H1 (cell line): ENCODE measurements at regions not wholly inside any gene's neighbourhood (a gene's known extent, or its start where the extent isn't known, plus 50 kb on each side); places are given as distances from the start of the nearest gene placed in this dataset.

Experiments used
- CTCF ChIA-PET: fragments of 300-600 bp; sonication (Branson Sonifier 250); formaldehyde crosslinking; loops from one replicate; lab custom pipeline; 2021; ENCODE audit not compliant: partially characterized antibody; lab: Charles Lee
- POLR2A ChIA-PET: fragments of 300-600 bp; sonication (Branson Sonifier 250); formaldehyde crosslinking; loops from one replicate; lab custom pipeline; 2021; ENCODE audit warnings: inconsistent platforms; ENCODE audit not compliant: partially characterized antibody; lab: Charles Lee
- DNase-seq, 2 experiments: peaks; one replicate each; pipeline versions ENCODE4 v3.0.0 to v3.0.0-alpha.2; 2010 to 2022; ENCODE audit warnings: low spot score in 2 of 2, low read depth in 1 of 2, mixed read lengths in 1 of 2
- FAIRE-seq: peaks from 2 replicates; lab custom pipeline; 2011; peaks lifted over from hg19 to GRCh38; lab: Jason Lieb, UNC
- H2AFZ ChIP-seq: 2 replicates; pipeline ENCODE4 v1.8.1; 2012; ENCODE audit warnings: low read length, inconsistent platforms
- H2AK5ac ChIP-seq: 2 replicates; pipeline ENCODE4 v1.6.1; 2013; ENCODE audit warnings: low read depth, low read length
- H2BK120ac ChIP-seq: replicated peaks from 2 replicates; pipeline ENCODE3; 2013; ENCODE audit warnings: low read depth, low read length, inconsistent platforms
- H2BK12ac ChIP-seq: 2 replicates; pipeline ENCODE4 v1.6.1; 2013; ENCODE audit warnings: low read depth, low read length
- H2BK15ac ChIP-seq: 2 replicates; pipeline ENCODE4 v1.6.1; 2013; ENCODE audit warnings: low read length
- H2BK20ac ChIP-seq: 2 replicates; pipeline ENCODE4 v1.6.1; 2013; ENCODE audit warnings: low read length
- H2BK5ac ChIP-seq: 2 replicates; pipeline ENCODE4 v1.6.1; 2013; ENCODE audit warnings: low read depth, low read length
- H3K14ac ChIP-seq: 2 replicates; pipeline ENCODE4 v1.6.1; 2013; ENCODE audit warnings: inconsistent platforms; ENCODE audit not compliant: insufficient read length
- H3K18ac ChIP-seq: 2 replicates; pipeline ENCODE4 v1.6.1; 2013; ENCODE audit warnings: low read length; ENCODE audit errors: extremely low read depth
- H3K23ac ChIP-seq: 2 replicates; pipeline ENCODE4 v1.6.1; 2013; ENCODE audit warnings: inconsistent platforms; ENCODE audit not compliant: insufficient read length
- H3K23me2 ChIP-seq: 2 replicates; pipeline ENCODE4 v1.6.1; 2013; ENCODE audit warnings: low read depth, low read length
- H3K27ac ChIP-seq: 2 replicates; pipeline ENCODE4 v1.6.1; 2011; ENCODE audit warnings: low read depth, low read length, inconsistent platforms
- H3K27me3 ChIP-seq, 4 experiments: replicated peaks in 1 of 4; 1 replicate in 1 of 4; 2 replicates in 3 of 4; pipeline versions ENCODE4 v1.6.1 to v1.8.1; 2011 to 2013; ENCODE audit warnings: low read length in 3 of 4, mild to moderate bottlenecking in 3 of 4, inconsistent platforms in 2 of 4, mixed read lengths in 2 of 4, moderate library complexity in 1 of 4; ENCODE audit not compliant: control insufficient read depth in 3 of 4, insufficient read depth in 3 of 4; ENCODE audit errors: extremely low read depth in 1 of 4
- H3K36me3 ChIP-seq, 4 experiments: 2 replicates each; pipeline versions ENCODE4 v1.6.1 to v1.8.1; 2011 to 2013; ENCODE audit warnings: mild to moderate bottlenecking in 4 of 4, low read length in 3 of 4, moderate library complexity in 2 of 4, control low read depth in 1 of 4, inconsistent platforms in 1 of 4; ENCODE audit not compliant: insufficient read depth in 4 of 4, control insufficient read depth in 2 of 4
- H3K4ac ChIP-seq: replicated peaks from 2 replicates; pipeline ENCODE3; 2013; ENCODE audit warnings: low read length, low read depth, mixed read lengths, inconsistent platforms; ENCODE audit not compliant: insufficient read length
- H3K4me1 ChIP-seq, 4 experiments: replicated peaks in 1 of 4; 1 replicate in 1 of 4; 2 replicates in 3 of 4; pipeline versions ENCODE4 v1.6.1 to v1.8.1; 2011 to 2013; ENCODE audit warnings: low read length in 3 of 4, inconsistent platforms in 2 of 4, mixed read lengths in 1 of 4; ENCODE audit not compliant: insufficient read depth in 4 of 4, control insufficient read depth in 3 of 4
- H3K4me2 ChIP-seq, 2 experiments: 2 replicates each; pipeline versions ENCODE4 v1.6.1 to v1.8.1; 2011 to 2013; ENCODE audit warnings: low read depth in 2 of 2, low read length in 2 of 2, control low read depth in 1 of 2, inconsistent platforms in 1 of 2, mild to moderate bottlenecking in 1 of 2; ENCODE audit not compliant: insufficient read depth in 1 of 2
- H3K4me3 ChIP-seq, 4 experiments: fragments of 200-600, 300-600 bp in 1 of 4; sonication (generic), shearing (Covaris generic), sonication (Bioruptor Twin) in 1 of 4; 2 replicates each; pipeline versions ENCODE4 v1.5.1 to v1.8.1; 2011 to 2016; ENCODE audit warnings: low read length in 4 of 4, low read depth in 3 of 4, control low read depth in 2 of 4, inconsistent platforms in 2 of 4, mild to moderate bottlenecking in 2 of 4, mixed read lengths in 1 of 4, moderate library complexity in 1 of 4; ENCODE audit not compliant: insufficient read depth in 2 of 4; ENCODE audit errors: extremely low read depth in 1 of 4
- H3K56ac ChIP-seq: replicated peaks from 2 replicates; pipeline ENCODE3; 2013; ENCODE audit warnings: low read depth, mild to moderate bottlenecking, mixed read lengths, low read length, inconsistent platforms; ENCODE audit not compliant: insufficient read length
- H3K79me1 ChIP-seq: 2 replicates; pipeline ENCODE4 v1.6.1; 2013; ENCODE audit warnings: low read depth, low read length, control low read depth
- H3K79me2 ChIP-seq, 2 experiments: 2 replicates each; pipeline versions ENCODE4 v1.6.1 to v1.8.1; 2012 to 2013; ENCODE audit warnings: low read length in 2 of 2, mild to moderate bottlenecking in 2 of 2, inconsistent platforms in 1 of 2; ENCODE audit not compliant: insufficient read depth in 2 of 2, control insufficient read depth in 1 of 2
- H3K9ac ChIP-seq, 4 experiments: replicated peaks in 1 of 4; 1 replicate in 1 of 4; 2 replicates in 3 of 4; pipeline versions ENCODE4 v1.6.1 to v1.8.1; 2011 to 2013; ENCODE audit warnings: low read depth in 3 of 4, low read length in 3 of 4, control low read depth in 2 of 4, mild to moderate bottlenecking in 2 of 4, moderate library complexity in 2 of 4, inconsistent platforms in 1 of 4; ENCODE audit errors: extremely low read depth in 1 of 4
- H3K9me3 ChIP-seq, 2 experiments: 2 replicates each; pipeline versions ENCODE4 v1.6.1 to v1.8.1; 2012 to 2013; ENCODE audit warnings: mild to moderate bottlenecking in 2 of 2, moderate library complexity in 2 of 2, control low read depth in 1 of 2, inconsistent platforms in 1 of 2, low read depth in 1 of 2, low read length in 1 of 2, mixed read lengths in 1 of 2; ENCODE audit not compliant: insufficient read depth in 2 of 2
- H4K20me1 ChIP-seq, 2 experiments: replicated peaks in 1 of 2; 2 replicates each; pipeline versions ENCODE3 to v1.8.1; 2011 to 2013; ENCODE audit warnings: inconsistent platforms in 2 of 2, low read length in 2 of 2, mild to moderate bottlenecking in 1 of 2; ENCODE audit not compliant: insufficient read depth in 2 of 2, control insufficient read depth in 1 of 2
- H4K5ac ChIP-seq: 2 replicates; pipeline ENCODE4 v1.6.1; 2013; ENCODE audit warnings: low read length, low read depth, mixed read lengths, inconsistent platforms; ENCODE audit not compliant: insufficient read length
- H4K8ac ChIP-seq: 2 replicates; pipeline ENCODE4 v1.8.0; 2013; ENCODE audit warnings: mild to moderate bottlenecking, moderate library complexity, low read length, inconsistent platforms; ENCODE audit not compliant: insufficient read depth; ENCODE audit errors: extremely low read depth
- H4K91ac ChIP-seq: replicated peaks from 2 replicates; pipeline ENCODE3; 2013; ENCODE audit warnings: low read length, mixed read lengths, inconsistent platforms; ENCODE audit not compliant: insufficient read length
- CBX8 ChIP-seq: fragments of 300-800, 300-1000 bp; sonication (generic); IDR thresholded peaks from 2 replicates; pipeline ENCODE4 v1.7.1; 2016; ENCODE audit warnings: low read depth, low read length, borderline replicate concordance
- CEBPB ChIP-seq: IDR thresholded peaks from 2 replicates; pipeline ENCODE4 v1.6.1; 2012; ENCODE audit warnings: low read depth, low read length
- CHD1 ChIP-seq: IDR thresholded peaks from 2 replicates; pipeline ENCODE4 v1.6.1; 2012; ENCODE audit warnings: low read depth, low read length, improper control_type of control experiment
- GABPA ChIP-seq: IDR thresholded peaks from 2 replicates; pipeline ENCODE4 v1.6.1; 2011; ENCODE audit warnings: mild to moderate bottlenecking, low read length, moderate library complexity, borderline replicate concordance; ENCODE audit not compliant: insufficient read depth
- JUN ChIP-seq: IDR thresholded peaks from 2 replicates; pipeline ENCODE4 v1.6.1; 2011; ENCODE audit warnings: low read depth, mild to moderate bottlenecking, improper control_type of control experiment, low read length
- JUND ChIP-seq: IDR thresholded peaks from 2 replicates; pipeline ENCODE4 v1.6.1; 2011; ENCODE audit warnings: mild to moderate bottlenecking, improper control_type of control experiment, low read length
- KDM1A ChIP-seq: fragments of 200-600, 300-600 bp; sonication (generic); IDR thresholded peaks from 2 replicates; pipeline ENCODE4 v1.7.1; 2016; ENCODE audit warnings: mild to moderate bottlenecking, low read length, borderline replicate concordance
- KDM4A ChIP-seq: IDR thresholded peaks from one replicate; pipeline ENCODE4 v1.7.1; 2012; ENCODE audit warnings: low read depth, mild to moderate bottlenecking, moderate library complexity, low read length, inconsistent platforms; ENCODE audit not compliant: severe bottlenecking
- NANOG ChIP-seq: IDR thresholded peaks from 2 replicates; pipeline ENCODE4 v1.6.1; 2011; ENCODE audit warnings: low read length, low read depth, mild to moderate bottlenecking, inconsistent platforms; ENCODE audit not compliant: insufficient read depth, poor library complexity, severe bottlenecking
- SIN3A ChIP-seq, 2 experiments: IDR thresholded peaks in 1 of 2; conservative IDR thresholded peaks in 1 of 2; 2 replicates each; pipeline ENCODE4 v1.6.1; 2011 to 2012; ENCODE audit warnings: low read length in 2 of 2, improper control_type of control experiment in 1 of 2, low read depth in 1 of 2, mild to moderate bottlenecking in 1 of 2
- SP1 ChIP-seq: IDR thresholded peaks from 2 replicates; pipeline ENCODE4 v1.6.1; 2011; ENCODE audit warnings: low read depth, low read length
- TAF1 ChIP-seq: IDR thresholded peaks from 2 replicates; pipeline ENCODE4 v1.6.1; 2011; ENCODE audit warnings: mild to moderate bottlenecking, low read depth, low read length
- TAF7 ChIP-seq: optimal IDR thresholded peaks from 2 replicates; pipeline ENCODE3; 2011; ENCODE audit warnings: low read depth, mild to moderate bottlenecking, inconsistent platforms, low read length, moderate library complexity, borderline replicate concordance
- WGBS, 2 experiments: shearing (Covaris generic) in 1 of 2; methylation state at CpG; one replicate each; pipeline versions ENCODE4 v1.1.6 to v1.1.7; 2013 to 2015; ENCODE audit warnings: low lambda C conversion rate in 2 of 2, mixed read lengths in 2 of 2, inconsistent platforms in 1 of 2, low coverage in 1 of 2, missing lambda C conversion rate in 1 of 2; ENCODE audit not compliant: insufficient replicate concordance in 2 of 2, insufficient coverage in 1 of 2, insufficient read length in 1 of 2; ENCODE audit errors: extremely low coverage in 1 of 2, missing lambda C conversion rate in 1 of 2; 5-methylcytosine and 5-hydroxymethylcytosine counted together

GRCh38 chr3:166405896-166406295, 568.7 kb upstream of the BCHE start:
- H3K27ac ChIP-seq, result no peak overlapping the region
- H4K5ac ChIP-seq, result no peak overlapping the region
- no peaks in the 10 kb centered on the region for H3K79me2 ChIP-seq
- POLR2A ChIA-PET, result no interaction called here
- H3K23ac ChIP-seq, result no peak overlapping the region
- H2BK20ac ChIP-seq, result no peak overlapping the region
- H3K56ac ChIP-seq, result no peak overlapping the region
- H3K18ac ChIP-seq, result no peak overlapping the region
- no peaks in the 10 kb centered on the region for H3K79me1 ChIP-seq
- H3K4me3 ChIP-seq, result no peak overlapping the region
- H3K4me1 ChIP-seq, result no peaks in the 10 kb centered on the region
- DNase-seq, result no peak
- H3K36me3 ChIP-seq, result no peaks in the 10 kb centered on the region
- no peak overlapping the region for H2BK120ac ChIP-seq
- no peak overlapping the region for H4K91ac ChIP-seq
- no peak overlapping the region for H2BK12ac ChIP-seq
- H4K20me1 ChIP-seq, result no peaks in the 10 kb centered on the region
- CTCF ChIA-PET, result interaction anchor here (0.7 to 0.9 kb wide), 2 partner anchors 11 to 18 kb away, joined by 3 read pairs; no protein-coding TSS in a partner anchor
- no peak overlapping the region for H3K4ac ChIP-seq
- no peak overlapping the region for H2AFZ ChIP-seq
- peaks cover 0 to 2% (median 0%) of the 10 kb centered on the region in 4 experiments; a peak in 1 of 7 replicates for H3K27me3 ChIP-seq
- H2BK15ac ChIP-seq, result no peak overlapping the region
- no peaks in the 10 kb centered on the region for H3K23me2 ChIP-seq
- no peak overlapping the region for H3K9ac ChIP-seq
- no peak for FAIRE-seq
- WGBS, 2 experiments, result 69% methylated on average over 1 of the region's 1 CpG; no CpG with 5 or more reads in 1 of the 2 experiments
- H3K4me2 ChIP-seq, result no peak overlapping the region
- H2BK5ac ChIP-seq, result no peak overlapping the region
- no peak overlapping the region for H4K8ac ChIP-seq
- H2AK5ac ChIP-seq, result no peak overlapping the region
- no peaks in the 10 kb centered on the region for H3K9me3 ChIP-seq
- no peak overlapping the region for H3K14ac ChIP-seq
- TF ChIP-seq KDM1A (no peak), CHD1 (no peak), NANOG (no peak), SP1 (no peak), JUND (no peak), KDM4A (no peak), SIN3A (conservative IDR thresholded peaks at IDR 0.05 in 1 of 2, IDR thresholded peaks at IDR 0.05 in 1 of 2; ENCODE audit: low read depth in 1 of 2, low read length in 2 of 2) (no peak), CBX8 (no peak), GABPA (no peak), TAF7 (no peak), JUN (no peak), CEBPB (no peak), TAF1 (no peak)
